MCF 10A (cell line): ENCODE measurements at regions not wholly inside any gene's neighbourhood (a gene's known extent, or its start where the extent isn't known, plus 50 kb on each side); places are given as distances from the start of the nearest gene placed in this dataset.

Experiments used
- BruUV-seq: library from RNA; stranded (reverse); fragments of 400-500 nt; replicated peaks from 2 replicates; lab custom pipeline; 2021; lab: Mats Ljungman, UMichigan
- CTCF ChIA-PET: fragments of 300-600 bp; sonication (Branson Sonifier 250); formaldehyde crosslinking; extraction: SDS; loops from one replicate; lab custom pipeline; 2021; ENCODE audit warnings: antibody characterized with exemption, inconsistent platforms; lab: Yijun Ruan, JAX
- POLR2A ChIA-PET: fragments of 300-600, 350-650 bp; sonication (Branson Sonifier 250); formaldehyde crosslinking; extraction: SDS; loops from one replicate; lab custom pipeline; 2020; ENCODE audit warnings: antibody characterized with exemption, inconsistent platforms; lab: Yijun Ruan, JAX
- DNase-seq: peaks from one replicate; pipeline ENCODE4 v3.0.0-alpha.2; 2018; ENCODE audit not compliant: unreplicated experiment
- H3K27ac Mint-ChIP-seq: one replicate; pipeline ENCODE4 v1.8.0; 2022; ENCODE audit warnings: mild to moderate bottlenecking, low read depth, mixed read lengths; ENCODE audit not compliant: unreplicated experiment
- H3K27me3 Mint-ChIP-seq: one replicate; pipeline ENCODE4 v1.8.0; 2022; ENCODE audit warnings: mixed read lengths; ENCODE audit not compliant: insufficient read depth, unreplicated experiment
- H3K36me3 Mint-ChIP-seq: one replicate; pipeline ENCODE4 v1.8.0; 2022; ENCODE audit warnings: mild to moderate bottlenecking, moderate library complexity, mixed read lengths; ENCODE audit not compliant: insufficient read depth, unreplicated experiment
- H3K4me1 Mint-ChIP-seq: one replicate; pipeline ENCODE4 v1.8.0; 2022; ENCODE audit warnings: mixed read lengths; ENCODE audit not compliant: insufficient read depth, unreplicated experiment
- H3K4me3 Mint-ChIP-seq: one replicate; pipeline ENCODE4 v1.8.0; 2022; ENCODE audit warnings: mild to moderate bottlenecking, moderate library complexity, mixed read lengths; ENCODE audit not compliant: unreplicated experiment
- H3K9me3 Mint-ChIP-seq: one replicate; pipeline ENCODE4 v1.8.0; 2022; ENCODE audit warnings: mixed read lengths; ENCODE audit not compliant: unreplicated experiment
- CTCF ChIP-seq: fragments of 200-600 bp; IDR thresholded peaks from one replicate; pipeline ENCODE4 v1.8.0; 2022; ENCODE audit warnings: antibody characterized with exemption, mild to moderate bottlenecking; ENCODE audit not compliant: unreplicated experiment
- intact Hi-C: fragments of 100-400 bp; cut with micrococcal nuclease; formaldehyde crosslinking; loops from 2 replicates; pipeline ENCODE4 v1.14.1; 2022

- Mint-ChIP-seq H3K27me3 (no peaks in the 10 kb centered on the region), H3K27ac (no peak overlapping the region), H3K4me1 (no peaks in the 10 kb centered on the region), H3K9me3 (no peaks in the 10 kb centered on the region), H3K36me3 (no peaks in the 10 kb centered on the region), H3K4me3 (no peak overlapping the region)
- ChIA-PET POLR2A (no interaction called here), CTCF (no interaction called here)
- TF ChIP-seq CTCF: no peak
- DNase-seq: no peak
- BruUV-seq: no TSS peak
- intact Hi-C loops: no loop called here
These were observed 1285.5 kb downstream of the STIM2 start for GRCh38 chr4:28146191-28146590.

- POLR2A ChIA-PET: interaction anchor here (0.6 kb wide), 2 partner anchors 361 to 1164 kb away, joined by 3 to 4 read pairs; no protein-coding TSS in a partner anchor
- H3K9me3 Mint-ChIP-seq: no peaks in the 10 kb centered on the region
- no peak for TF ChIP-seq CTCF
- intact Hi-C loops: no loop called here
- no peak for DNase-seq
- CTCF ChIA-PET: no interaction called here
- no TSS peak for BruUV-seq
- no peaks in the 10 kb centered on the region for H3K36me3 Mint-ChIP-seq
- no peak overlapping the region for H3K4me3 Mint-ChIP-seq
- no peak overlapping the region for H3K27ac Mint-ChIP-seq
- H3K4me1 Mint-ChIP-seq: no peaks in the 10 kb centered on the region
- H3K27me3 Mint-ChIP-seq: no peaks in the 10 kb centered on the region
These were observed 1287.6 kb downstream of the STIM2 start for GRCh38 chr4:28148221-28148620.

GRCh38 chr4:28149762-28150161 is 1289.1 kb downstream of the STIM2 start:
- Mint-ChIP-seq H3K27me3 (no peaks in the 10 kb centered on the region), H3K36me3 (no peaks in the 10 kb centered on the region), H3K9me3 (no peaks in the 10 kb centered on the region), H3K4me1 (no peaks in the 10 kb centered on the region), H3K27ac (no peak overlapping the region), H3K4me3 (no peak overlapping the region)
- TF ChIP-seq CTCF: no peak
- intact Hi-C loops: no loop called here
- DNase-seq: no peak
- CTCF ChIA-PET: no interaction called here
- BruUV-seq: no TSS peak
- POLR2A ChIA-PET: no interaction called here

GRCh38 chr4:28151314-28151713 is 1290.7 kb downstream of the STIM2 start:
- no peak for DNase-seq
- Mint-ChIP-seq H3K4me3 (no peak overlapping the region), H3K4me1 (no peaks in the 10 kb centered on the region), H3K27me3 (no peaks in the 10 kb centered on the region), H3K27ac (no peak overlapping the region), H3K9me3 (no peaks in the 10 kb centered on the region), H3K36me3 (no peaks in the 10 kb centered on the region)
- BruUV-seq: no TSS peak
- TF ChIP-seq CTCF: no peak
- intact Hi-C loops: no loop called here
- ChIA-PET POLR2A (no interaction called here), CTCF (interaction anchor here (0.6 kb wide), 1 partner anchor 15 kb away, joined by 5 read pairs; no protein-coding TSS in a partner anchor)
